ENCODE measurements at regions not wholly inside any gene's neighbourhood (a gene's known extent, or its start where the extent isn't known, plus 50 kb on each side); places are given as distances from the start of the nearest gene placed in this dataset.

- no peak for TF ChIP-seq CTCF (IDR thresholded peaks at IDR 0.05; ENCODE audit: low read length)
- no peak for TF ChIP-seq EZH2 (IDR thresholded peaks at IDR 0.05; ENCODE audit: borderline replicate concordance, low read length)
These were observed 518.5 kb downstream of the GLRX3 start for GRCh38 chr10:130654726-130655125.
